ENCODE measurements at regions not wholly inside any gene's neighbourhood (a gene's known extent, or its start where the extent isn't known, plus 50 kb on each side); places are given as distances from the start of the nearest gene placed in this dataset.

- Histone ChIP-seq H2BK120ac (ENCODE audit: insufficient read depth, low read length, poor library complexity) (no peak overlapping the region), H3K23ac (ENCODE audit: low read length) (no peak overlapping the region), H3K14ac (ENCODE audit: low read length) (no peak overlapping the region), H2AK5ac (ENCODE audit: low read length) (no peak overlapping the region), H4K8ac (ENCODE audit: low read depth, low read length) (no peak overlapping the region), H3K79me1 (ENCODE audit: low read length) (no peaks in the 10 kb centered on the region), H3K4me1 (ENCODE audit: control insufficient read depth in 1 of 2, insufficient read depth in 2 of 2, low read length in 2 of 2) (no peaks in the 10 kb centered on the region), H3K27me3 (ENCODE audit: insufficient read depth, low read length) (no peaks in the 10 kb centered on the region), H3K27ac (ENCODE audit: low read depth, low read length) (no peak overlapping the region), H3K4me2 (ENCODE audit: low read length) (no peak overlapping the region), H2BK5ac (ENCODE audit: low read depth, low read length, poor library complexity) (no peak overlapping the region), H3K9ac (ENCODE audit: low read length) (no peak overlapping the region), H3K18ac (ENCODE audit: low read length) (no peak overlapping the region), H2BK12ac (ENCODE audit: low read length) (no peak overlapping the region), H3K4ac (ENCODE audit: low read depth, low read length) (no peak overlapping the region), H2AFZ (ENCODE audit: insufficient read depth, low read length, poor library complexity) (no peak overlapping the region), H3K79me2 (ENCODE audit: control insufficient read depth, insufficient read depth, low read length, poor library complexity) (no peaks in the 10 kb centered on the region), H4K12ac (ENCODE audit: low read depth, low read length) (no peak overlapping the region), H3K36me3 (ENCODE audit: control insufficient read depth in 1 of 2, insufficient read depth in 2 of 2, low read length in 2 of 2) (no peaks in the 10 kb centered on the region), H3K9me3 (ENCODE audit: insufficient read depth, low read depth, low read length) (no peaks in the 10 kb centered on the region), H4K91ac (ENCODE audit: low read depth, low read length) (no peak overlapping the region), H3K4me3 (ENCODE audit: low read depth, low read length) (no peak overlapping the region)
- no peak for DNase-seq
- no CpG with 5 or more reads among the region's 2 CpGs for WGBS (ENCODE audit: extremely low coverage, insufficient coverage, insufficient read length)
Measured at GRCh38 chr9:28155671-28156070, 582.4 kb upstream of the C9orf72 start.

DNA sequence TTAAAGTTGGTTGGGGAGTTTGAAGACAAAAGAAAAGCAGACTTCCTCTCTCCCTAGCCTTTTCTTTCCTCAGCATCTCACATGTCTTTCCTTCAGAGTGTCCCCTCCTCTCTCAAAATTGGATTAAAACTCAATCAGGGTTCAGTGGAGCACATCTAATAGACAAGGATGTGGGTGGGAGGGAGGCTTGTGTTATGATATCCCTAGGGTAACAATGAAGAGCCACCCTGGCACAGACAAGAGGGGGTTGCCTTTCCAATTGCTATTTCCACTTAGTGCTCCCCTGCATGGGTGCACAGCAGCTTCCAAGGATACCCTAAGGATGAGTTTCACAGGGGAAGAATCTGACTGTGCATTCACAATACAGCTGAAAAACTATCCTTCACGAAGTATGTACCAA is 585.2 kb upstream of the C9orf72 start:
- Histone ChIP-seq H3K4me1 (ENCODE audit: control insufficient read depth in 1 of 2, insufficient read depth in 2 of 2, low read length in 2 of 2) (no peaks in the 10 kb centered on the region), H3K9ac (ENCODE audit: low read length) (no peak overlapping the region), H3K14ac (ENCODE audit: low read length) (no peak overlapping the region), H2BK12ac (ENCODE audit: low read length) (no peak overlapping the region), H3K36me3 (ENCODE audit: control insufficient read depth in 1 of 2, insufficient read depth in 2 of 2, low read length in 2 of 2) (no peaks in the 10 kb centered on the region), H2BK5ac (ENCODE audit: low read depth, low read length, poor library complexity) (no peak overlapping the region), H3K79me2 (ENCODE audit: control insufficient read depth, insufficient read depth, low read length, poor library complexity) (no peaks in the 10 kb centered on the region), H4K8ac (ENCODE audit: low read depth, low read length) (no peak overlapping the region), H4K91ac (ENCODE audit: low read depth, low read length) (no peak overlapping the region), H3K4me3 (ENCODE audit: low read depth, low read length) (no peak overlapping the region), H3K27me3 (ENCODE audit: insufficient read depth, low read length) (no peaks in the 10 kb centered on the region), H4K12ac (ENCODE audit: low read depth, low read length) (no peak overlapping the region), H2AK5ac (ENCODE audit: low read length) (no peak overlapping the region), H3K4me2 (ENCODE audit: low read length) (no peak overlapping the region), H2BK120ac (ENCODE audit: insufficient read depth, low read length, poor library complexity) (no peak overlapping the region), H2AFZ (ENCODE audit: insufficient read depth, low read length, poor library complexity) (no peak overlapping the region), H3K27ac (ENCODE audit: low read depth, low read length) (no peak overlapping the region), H3K79me1 (ENCODE audit: low read length) (no peaks in the 10 kb centered on the region), H3K4ac (ENCODE audit: low read depth, low read length) (no peak overlapping the region), H3K18ac (ENCODE audit: low read length) (no peak overlapping the region), H3K9me3 (ENCODE audit: insufficient read depth, low read depth, low read length) (no peaks in the 10 kb centered on the region), H3K23ac (ENCODE audit: low read length) (no peak overlapping the region)
- no CpG with 5 or more reads among the region's 1 CpG for WGBS (ENCODE audit: extremely low coverage, insufficient coverage, insufficient read length)
- no peak for DNase-seq

- Histone ChIP-seq H3K4me1 (ENCODE audit: control insufficient read depth in 1 of 2, insufficient read depth in 2 of 2, low read length in 2 of 2) (no peaks in the 10 kb centered on the region), H3K9me3 (ENCODE audit: insufficient read depth, low read depth, low read length) (no peaks in the 10 kb centered on the region), H3K27ac (ENCODE audit: low read depth, low read length) (no peak overlapping the region), H2BK5ac (ENCODE audit: low read depth, low read length, poor library complexity) (no peak overlapping the region), H4K12ac (ENCODE audit: low read depth, low read length) (no peak overlapping the region), H2AK5ac (ENCODE audit: low read length) (no peak overlapping the region), H3K18ac (ENCODE audit: low read length) (no peak overlapping the region), H3K9ac (ENCODE audit: low read length) (no peak overlapping the region), H4K91ac (ENCODE audit: low read depth, low read length) (no peak overlapping the region), H3K14ac (ENCODE audit: low read length) (no peak overlapping the region), H3K36me3 (ENCODE audit: control insufficient read depth in 1 of 2, insufficient read depth in 2 of 2, low read length in 2 of 2) (no peaks in the 10 kb centered on the region), H2AFZ (ENCODE audit: insufficient read depth, low read length, poor library complexity) (no peak overlapping the region), H3K4me2 (ENCODE audit: low read length) (no peak overlapping the region), H3K23ac (ENCODE audit: low read length) (no peak overlapping the region), H3K4me3 (ENCODE audit: low read depth, low read length) (no peak overlapping the region), H2BK12ac (ENCODE audit: low read length) (no peak overlapping the region), H4K8ac (ENCODE audit: low read depth, low read length) (no peak overlapping the region), H3K27me3 (ENCODE audit: insufficient read depth, low read length) (no peaks in the 10 kb centered on the region), H2BK120ac (ENCODE audit: insufficient read depth, low read length, poor library complexity) (no peak overlapping the region), H3K79me2 (ENCODE audit: control insufficient read depth, insufficient read depth, low read length, poor library complexity) (no peaks in the 10 kb centered on the region), H3K4ac (ENCODE audit: low read depth, low read length) (no peak overlapping the region), H3K79me1 (ENCODE audit: low read length) (no peaks in the 10 kb centered on the region)
- WGBS (ENCODE audit: extremely low coverage, insufficient coverage, insufficient read length): no CpG with 5 or more reads among the region's 3 CpGs
- no peak for DNase-seq
Measured at GRCh38 chr9:28163619-28164018, 590.3 kb upstream of the C9orf72 start.

DNA sequence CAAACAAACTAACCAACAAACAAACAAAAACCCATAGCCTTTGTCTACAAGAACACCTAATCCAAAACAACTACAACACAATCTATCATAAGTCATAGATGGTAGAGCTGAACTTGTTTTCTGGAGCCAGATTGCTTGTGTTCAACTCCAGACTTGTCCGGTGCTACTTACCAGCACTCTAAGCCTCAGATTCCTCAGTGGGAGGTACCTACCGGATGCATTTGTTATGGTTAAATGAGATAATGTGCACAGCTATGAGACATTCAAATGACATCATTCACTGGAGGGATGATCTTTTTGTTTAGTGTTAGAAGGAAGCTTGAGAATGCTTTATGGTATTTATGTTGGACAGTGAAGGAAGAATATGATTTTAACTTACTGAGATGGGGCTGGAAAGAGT is 592.9 kb upstream of the C9orf72 start:
- Histone ChIP-seq H3K79me2 (ENCODE audit: control insufficient read depth, insufficient read depth, low read length, poor library complexity) (no peaks in the 10 kb centered on the region), H3K9me3 (ENCODE audit: insufficient read depth, low read depth, low read length) (no peaks in the 10 kb centered on the region), H3K27me3 (ENCODE audit: insufficient read depth, low read length) (no peaks in the 10 kb centered on the region), H2BK120ac (ENCODE audit: insufficient read depth, low read length, poor library complexity) (no peak overlapping the region), H2AK5ac (ENCODE audit: low read length) (no peak overlapping the region), H3K14ac (ENCODE audit: low read length) (no peak overlapping the region), H4K12ac (ENCODE audit: low read depth, low read length) (no peak overlapping the region), H4K91ac (ENCODE audit: low read depth, low read length) (no peak overlapping the region), H3K4ac (ENCODE audit: low read depth, low read length) (no peak overlapping the region), H3K18ac (ENCODE audit: low read length) (no peak overlapping the region), H3K79me1 (ENCODE audit: low read length) (no peaks in the 10 kb centered on the region), H3K23ac (ENCODE audit: low read length) (no peak overlapping the region), H3K4me1 (ENCODE audit: control insufficient read depth in 1 of 2, insufficient read depth in 2 of 2, low read length in 2 of 2) (no peaks in the 10 kb centered on the region), H4K8ac (ENCODE audit: low read depth, low read length) (no peak overlapping the region), H3K36me3 (ENCODE audit: control insufficient read depth in 1 of 2, insufficient read depth in 2 of 2, low read length in 2 of 2) (no peaks in the 10 kb centered on the region), H3K4me2 (ENCODE audit: low read length) (no peak overlapping the region), H2AFZ (ENCODE audit: insufficient read depth, low read length, poor library complexity) (no peak overlapping the region), H2BK5ac (ENCODE audit: low read depth, low read length, poor library complexity) (no peak overlapping the region), H3K27ac (ENCODE audit: low read depth, low read length) (no peak overlapping the region), H3K4me3 (ENCODE audit: low read depth, low read length) (no peak overlapping the region), H2BK12ac (ENCODE audit: low read length) (no peak overlapping the region), H3K9ac (ENCODE audit: low read length) (no peak overlapping the region)
- no CpG with 5 or more reads among the region's 2 CpGs for WGBS (ENCODE audit: extremely low coverage, insufficient coverage, insufficient read length)
- no peak for DNase-seq
